Anterior cingulate cortex (tissue), 58 donors: ENCODE measurements at regions not wholly inside any gene's neighbourhood (a gene's known extent, or its start where the extent isn't known, plus 50 kb on each side); places are given as distances from the start of the nearest gene placed in this dataset.
A peak's percentile ranks its signal among the peaks of the same experiment; 100 is the strongest.

ENCODE experiments used
- DNase-seq, 58 donors: peaks; one replicate each; lab custom pipeline; 2025; lab: John Stamatoyannopoulos, UW

DNA sequence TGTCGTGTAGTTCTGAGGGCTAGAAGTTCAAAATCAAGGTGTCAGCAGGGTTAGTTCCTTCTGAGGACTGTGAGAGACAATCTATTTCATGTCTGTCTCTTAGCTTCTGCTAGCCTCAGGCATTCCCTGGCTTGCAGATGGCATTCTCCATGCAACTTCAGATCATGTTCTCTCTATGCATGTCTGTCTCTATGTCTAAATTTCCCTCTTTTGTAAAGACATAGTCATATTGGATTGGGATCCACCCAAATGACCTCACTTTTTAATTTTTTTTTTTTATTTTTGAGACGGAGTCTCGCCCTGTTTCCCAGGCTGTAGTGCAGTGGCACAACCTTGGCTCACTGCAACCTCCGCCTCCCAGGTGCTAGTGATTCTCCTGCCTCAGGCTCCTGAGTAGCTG, 104.6 kb downstream of the RAP2B start:
- DNase-seq: no peak

DNA sequence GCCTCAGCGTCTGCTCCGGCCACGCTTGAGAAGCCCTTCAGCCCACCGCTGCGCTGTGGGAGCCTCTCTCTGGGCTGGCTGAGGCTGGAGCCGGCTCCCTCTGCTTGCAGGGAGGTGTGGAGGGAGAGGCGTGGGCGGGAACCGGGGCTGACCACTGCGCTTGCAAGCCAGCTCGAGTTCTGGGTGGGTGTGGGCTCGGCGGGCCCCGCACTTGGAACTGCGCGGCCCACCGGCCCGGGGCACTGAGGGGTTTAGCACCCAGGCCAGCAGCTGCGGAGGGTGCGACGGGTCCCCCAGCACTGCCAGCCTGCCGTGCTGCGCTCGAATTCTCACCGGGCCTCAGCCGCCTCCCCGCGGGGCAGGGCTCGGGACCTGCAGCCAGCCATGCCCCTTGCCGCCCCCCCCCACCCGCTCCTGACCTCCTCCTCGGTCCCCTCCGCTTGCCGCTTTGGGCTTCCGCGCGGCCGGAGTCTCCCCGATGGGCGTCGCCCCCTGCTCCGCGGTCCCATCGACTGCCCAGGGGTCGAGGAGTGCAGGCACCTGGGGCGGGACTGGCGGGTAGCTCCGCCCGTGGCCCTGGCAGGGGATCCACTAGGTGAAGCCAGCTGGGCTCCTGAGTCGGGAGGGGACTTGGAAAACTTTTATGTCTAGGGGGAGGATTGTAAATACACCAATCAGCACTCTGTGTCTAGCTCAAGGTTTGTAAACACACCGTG, 106.7 kb downstream of the RAP2B start:
- no peak for DNase-seq

DNA sequence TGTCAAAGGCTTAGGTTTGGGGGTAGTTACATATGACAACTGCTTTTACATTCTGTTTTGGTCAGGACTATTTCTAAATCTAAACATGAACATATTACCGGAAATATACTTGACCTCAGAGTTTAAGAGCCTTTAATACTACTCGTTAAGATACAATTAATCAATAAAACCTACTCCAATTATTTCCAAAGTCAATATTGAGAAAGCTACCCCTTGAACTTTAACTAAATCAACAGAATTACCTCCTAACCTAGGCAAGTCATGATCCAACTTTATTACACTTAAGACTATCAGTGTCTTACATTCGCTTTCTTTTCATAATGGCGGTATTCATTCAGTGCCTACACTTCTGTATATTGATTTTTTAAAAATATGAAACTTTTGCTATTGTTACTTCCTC, 107.7 kb downstream of the RAP2B start:
- no peak for DNase-seq

DNA sequence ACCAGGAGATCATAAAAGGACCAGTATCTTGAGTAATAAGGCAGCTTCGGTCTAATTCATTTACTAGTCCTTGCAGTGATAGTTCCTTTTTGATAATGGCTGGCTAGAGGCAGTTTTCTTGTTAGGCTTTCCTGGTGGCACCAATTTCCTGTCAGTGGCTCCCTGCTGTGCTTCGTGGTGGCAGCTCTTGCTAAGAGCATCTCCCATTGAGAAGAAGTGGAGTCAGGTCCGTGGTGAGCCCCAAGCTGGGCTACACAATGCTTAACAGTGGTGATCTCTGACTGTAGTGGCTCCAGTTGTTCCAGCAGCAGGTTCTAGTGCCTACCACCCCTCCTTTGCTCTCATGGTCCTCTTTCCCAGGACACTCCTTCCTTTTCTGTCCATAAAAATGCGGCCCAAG, 111.2 kb downstream of the RAP2B start:
- DNase-seq: no peak

DNA sequence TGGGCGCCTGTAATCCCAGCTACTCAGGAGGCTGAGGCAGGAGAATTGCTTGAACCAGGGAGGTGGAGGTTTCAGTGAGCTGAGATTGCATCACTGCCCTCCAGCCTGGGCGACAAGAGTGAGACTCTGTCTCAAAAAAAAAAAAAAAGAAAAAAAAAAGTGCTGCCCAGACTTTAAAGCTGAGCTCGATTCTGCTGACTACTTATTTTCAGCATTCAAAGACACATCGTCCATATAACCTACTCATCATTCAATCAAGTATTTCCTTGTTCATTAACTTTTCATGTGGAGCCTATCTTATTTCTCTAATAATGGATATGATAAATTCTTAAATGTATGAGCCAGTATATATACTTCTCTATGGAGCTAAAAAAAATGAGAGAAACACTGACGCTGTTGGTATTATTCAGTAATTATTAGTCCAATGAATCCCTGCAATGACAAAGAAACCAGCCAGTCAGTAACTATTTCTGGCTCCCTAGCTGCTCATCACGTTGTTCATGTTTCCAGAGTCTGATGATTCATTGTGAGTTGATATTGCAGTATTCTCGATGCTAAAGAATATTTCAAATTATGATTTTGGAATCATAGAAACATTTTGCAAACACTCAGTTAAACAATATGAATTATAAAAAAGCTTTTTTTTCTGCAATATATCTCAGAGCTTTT, 111.9 kb downstream of the RAP2B start:
- peak in 1 of 58 donors; percentile 12 for DNase-seq

DNA sequence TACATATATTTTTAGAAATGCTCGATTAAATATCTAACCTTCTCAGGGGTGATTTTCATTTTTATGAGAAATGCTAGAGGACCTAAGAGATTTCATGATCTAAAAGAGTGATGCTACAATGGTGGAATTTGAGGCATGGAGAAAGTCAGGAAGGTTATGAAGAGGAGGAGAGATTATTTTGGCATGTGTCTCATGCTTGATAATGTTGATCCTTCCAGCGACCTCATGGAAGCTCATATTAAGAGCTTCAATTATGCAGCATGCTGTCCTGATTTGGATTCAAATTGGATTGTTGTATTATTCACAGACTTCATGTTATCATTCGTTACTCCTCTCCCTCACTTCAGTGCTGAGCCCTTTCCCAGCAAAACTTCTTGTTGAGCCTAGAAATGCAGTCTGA, 112.5 kb downstream of the RAP2B start:
- no peak for DNase-seq

DNA sequence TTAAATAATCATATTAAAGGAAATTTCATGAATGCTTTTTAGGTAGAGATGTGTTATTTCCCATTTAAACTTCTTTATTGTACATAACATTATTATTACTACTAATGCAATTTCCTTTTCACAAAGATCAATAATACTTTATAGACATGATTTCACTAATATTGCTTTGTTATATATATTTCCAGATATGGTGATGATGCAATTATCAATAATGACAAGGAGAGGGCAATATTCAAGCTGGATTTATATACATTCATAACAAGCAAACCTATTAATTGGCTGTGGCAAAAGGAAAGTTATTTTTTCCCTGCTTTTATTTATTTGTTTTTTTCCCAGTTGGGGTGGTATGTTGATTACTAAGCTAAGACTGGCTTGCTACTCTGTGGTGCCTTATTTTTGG, 113.5 kb downstream of the RAP2B start:
- DNase-seq: no peak

DNA sequence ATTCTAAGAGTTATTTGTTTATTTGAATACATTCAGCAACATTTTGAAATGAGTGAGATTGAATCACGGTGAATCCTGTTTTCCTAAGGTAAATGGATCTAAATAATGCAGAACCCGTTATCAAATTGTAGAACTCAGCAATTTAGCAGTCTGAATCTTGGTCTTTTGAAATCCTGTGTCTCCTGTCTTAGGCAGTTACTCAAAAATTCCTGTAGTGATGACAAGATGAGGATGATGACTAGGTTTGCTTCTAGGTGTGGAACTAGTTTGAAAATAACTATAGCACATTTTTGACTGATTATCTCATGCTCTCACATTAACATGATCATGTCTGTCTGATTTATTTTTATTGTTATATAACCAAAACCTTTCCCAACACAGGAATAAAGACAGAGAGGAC, 115.0 kb downstream of the RAP2B start:
- no peak for DNase-seq

DNA sequence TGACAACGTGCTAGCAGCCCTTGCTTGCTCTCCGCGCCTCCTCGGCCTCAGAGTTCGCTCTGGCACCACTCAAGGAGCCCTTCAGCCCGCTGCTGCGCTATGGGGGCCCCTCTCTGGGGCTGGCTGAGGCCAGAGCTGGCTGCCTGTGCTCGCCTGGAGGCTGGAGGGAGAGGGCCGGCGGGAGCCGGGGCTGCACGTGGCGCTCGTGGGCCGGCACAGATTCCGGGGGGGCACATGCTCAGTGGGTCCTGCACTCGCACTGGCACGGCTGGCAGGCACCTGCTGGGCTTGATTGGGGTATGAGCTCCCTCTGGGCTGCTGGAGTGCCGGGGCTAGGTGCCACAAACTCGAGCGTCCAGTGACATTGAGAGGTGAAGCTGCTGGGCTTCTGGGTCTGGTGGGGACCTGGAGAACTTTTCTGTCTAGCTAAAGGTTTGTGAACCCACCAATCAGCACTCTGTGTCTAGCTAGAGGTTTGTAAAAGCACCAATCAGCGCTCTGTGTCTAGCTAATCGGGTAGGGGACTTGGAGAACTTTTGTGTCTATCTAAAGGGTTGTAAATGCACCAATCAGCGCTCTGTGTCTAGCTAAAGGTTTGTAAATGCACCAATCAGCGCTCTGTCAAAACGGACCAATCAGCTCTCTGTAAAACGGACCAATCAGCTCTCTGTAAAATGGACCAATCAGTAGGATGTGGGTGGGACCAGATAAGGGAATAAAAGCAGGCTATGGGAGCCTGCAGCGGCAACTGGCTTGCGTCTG, 119.4 kb downstream of the RAP2B start:
- DNase-seq: peak in 1 of 58 donors; percentile 9

DNA sequence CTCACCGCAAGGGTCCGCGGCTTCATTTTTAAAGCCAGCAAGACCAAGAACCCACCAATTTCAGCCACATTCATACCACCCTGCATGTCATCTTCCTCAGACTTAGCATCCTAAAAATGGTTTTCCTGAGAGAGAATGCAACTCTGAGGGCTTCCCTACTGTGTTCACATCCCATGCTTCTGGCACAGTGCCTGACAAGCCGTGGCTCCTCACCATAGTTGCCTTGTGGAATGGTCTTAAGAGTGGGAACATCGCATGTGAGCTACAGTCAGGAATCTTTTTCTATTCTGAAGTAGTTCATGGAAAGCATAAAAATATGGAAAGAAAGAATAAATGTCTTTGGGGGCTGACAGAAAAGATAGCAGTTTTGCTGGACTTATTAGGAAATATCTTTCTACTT, 120.3 kb downstream of the RAP2B start:
- DNase-seq: no peak

DNA sequence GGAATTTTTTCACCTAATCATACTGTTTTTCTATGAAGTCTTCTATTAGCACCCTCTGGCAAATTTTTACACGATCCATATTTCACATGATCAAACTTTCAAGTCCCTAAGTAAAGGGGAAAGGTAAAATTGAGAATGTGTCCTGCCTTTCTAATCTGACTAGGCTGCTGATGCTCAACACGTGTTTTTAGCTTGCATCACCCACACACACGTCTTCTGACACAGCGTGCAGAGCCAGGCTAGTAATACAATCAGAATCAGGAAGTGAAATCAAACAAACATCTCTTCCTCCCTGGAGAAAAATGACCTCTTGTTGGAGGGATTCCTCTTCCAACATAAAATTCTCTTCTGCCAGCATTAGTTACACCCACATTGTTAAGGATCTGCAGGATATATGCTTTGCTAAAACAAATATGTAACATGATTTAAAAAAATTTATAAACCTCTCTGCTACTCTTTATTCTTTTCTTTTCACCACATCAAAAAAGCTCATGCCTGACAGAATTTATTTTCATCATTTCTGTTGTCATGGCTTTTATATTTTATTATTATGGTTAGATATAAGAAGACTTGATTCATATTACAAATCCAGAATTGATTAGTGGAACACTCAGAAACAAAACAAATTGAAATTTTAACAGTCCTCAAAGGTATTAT, 122.4 kb downstream of the RAP2B start:
- peak in 16 of 58 donors; percentile 3 to 36 (median 8) for DNase-seq

DNA sequence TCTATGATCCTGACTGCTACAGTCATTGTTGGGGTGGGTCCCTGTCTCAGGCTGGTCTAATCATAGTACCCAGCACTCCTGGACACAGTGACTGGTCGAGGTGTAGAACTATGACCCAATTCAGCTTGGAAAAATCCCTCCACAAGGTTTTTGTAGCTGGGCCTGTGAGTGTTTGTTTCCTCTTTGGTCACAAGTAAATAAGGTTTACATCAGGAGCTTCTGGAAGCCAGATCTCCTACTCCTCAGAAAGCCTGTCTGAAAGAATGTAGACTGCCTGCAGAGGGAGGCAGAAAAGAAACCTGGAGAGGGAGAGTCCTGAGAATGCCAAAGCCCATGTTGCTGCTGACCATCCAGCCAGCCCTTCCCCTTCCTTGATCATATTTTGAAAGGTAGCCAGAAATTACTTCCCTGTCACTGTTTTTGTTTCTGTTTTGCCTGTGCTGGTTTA, 123.2 kb downstream of the RAP2B start:
- no peak for DNase-seq

DNA sequence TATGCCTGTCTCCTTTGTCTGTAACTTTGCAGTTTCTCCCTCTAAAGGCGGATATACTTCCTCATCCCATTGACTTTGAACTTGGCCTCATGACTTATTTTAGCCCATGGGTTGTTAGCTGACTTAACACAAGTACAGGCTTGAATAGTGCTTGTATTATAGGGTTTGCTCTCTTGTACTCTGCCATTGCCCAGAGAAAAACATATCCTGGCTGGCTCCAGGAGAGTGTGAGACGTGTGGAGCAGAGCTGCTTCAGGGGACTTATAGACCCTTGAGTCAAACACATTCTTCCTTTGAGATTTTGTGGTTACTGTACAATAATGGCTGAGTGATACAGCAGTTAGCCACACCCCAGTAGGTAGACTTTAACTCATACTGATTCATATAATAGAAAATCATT, 124.0 kb downstream of the RAP2B start:
- DNase-seq: no peak

DNA sequence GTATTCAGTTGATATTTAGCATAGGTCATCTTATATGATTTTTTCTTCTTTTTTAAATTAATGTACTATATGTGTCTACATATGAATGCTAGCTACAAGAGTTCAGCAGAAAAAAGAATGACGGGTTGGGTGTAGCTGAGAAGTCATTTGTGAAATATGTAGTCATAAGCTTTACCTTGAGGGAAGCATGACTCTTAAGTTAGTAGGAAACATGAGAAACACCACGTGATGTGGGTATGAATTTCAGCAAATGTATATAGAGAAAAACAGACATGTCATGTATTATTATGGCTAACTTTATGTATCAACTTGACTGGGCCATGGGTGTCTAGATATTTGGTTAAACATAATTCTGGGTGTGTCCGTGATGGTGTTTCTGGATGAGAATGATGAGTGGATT, 125.0 kb downstream of the RAP2B start:
- no peak for DNase-seq

DNA sequence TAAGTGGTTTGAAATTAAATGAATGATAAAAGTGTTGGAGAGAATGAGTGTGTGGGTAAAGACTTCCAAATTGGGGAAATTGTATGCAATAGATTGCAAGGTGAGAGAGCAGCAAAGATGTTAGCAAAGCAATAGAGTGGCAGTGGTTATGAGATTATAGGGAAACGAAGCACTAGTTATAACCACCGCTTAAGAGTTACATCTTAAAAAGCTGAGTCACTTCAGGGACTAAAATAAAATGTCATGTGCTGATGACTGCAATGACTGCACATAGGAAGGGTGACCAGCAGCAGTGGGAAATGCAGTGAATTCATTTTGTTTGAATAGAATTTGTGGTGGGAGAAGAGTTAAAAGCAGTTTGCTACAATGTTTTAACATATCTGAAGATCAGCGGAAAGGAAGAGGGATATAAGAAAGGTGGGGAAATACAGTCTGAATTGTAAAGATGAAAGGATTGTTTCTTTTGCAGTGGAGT, 127.3 kb downstream of the RAP2B start:
- DNase-seq: peak in 1 of 58 donors; percentile 25

DNA sequence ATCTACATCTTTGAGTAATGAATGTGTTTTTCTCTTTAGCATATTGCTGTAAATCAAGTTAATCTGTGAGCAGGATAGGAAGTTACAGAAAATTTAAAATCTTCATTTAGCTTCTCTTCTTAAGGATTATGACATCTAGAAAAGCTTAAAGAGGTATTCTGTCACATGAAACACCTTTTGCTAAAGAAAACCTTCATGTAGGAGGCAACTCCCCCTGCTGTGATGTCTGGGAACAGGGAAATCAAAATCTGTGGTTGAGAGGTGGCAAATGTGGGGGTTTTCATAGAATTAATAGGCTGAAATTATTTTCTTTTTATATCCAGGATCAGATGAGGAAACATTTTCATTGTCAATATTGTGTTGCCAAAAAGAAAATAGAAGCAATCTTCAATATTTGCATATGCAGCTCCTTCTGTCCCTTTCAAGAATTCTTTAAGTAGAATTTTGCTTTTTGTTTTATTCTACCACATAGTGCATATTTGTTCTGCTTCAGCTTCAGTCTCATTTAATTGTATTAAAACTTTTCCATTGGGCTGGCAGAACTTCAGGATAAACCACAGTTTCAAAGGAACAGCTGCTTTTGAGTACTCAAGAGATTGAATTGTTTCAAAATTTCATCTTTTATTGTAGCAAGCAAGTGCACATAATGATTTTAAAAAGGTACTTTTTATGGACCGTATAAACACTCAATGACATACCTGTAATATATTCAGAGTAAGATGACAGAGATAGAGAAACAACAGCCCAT, 128.4 kb downstream of the RAP2B start:
- DNase-seq: no peak

DNA sequence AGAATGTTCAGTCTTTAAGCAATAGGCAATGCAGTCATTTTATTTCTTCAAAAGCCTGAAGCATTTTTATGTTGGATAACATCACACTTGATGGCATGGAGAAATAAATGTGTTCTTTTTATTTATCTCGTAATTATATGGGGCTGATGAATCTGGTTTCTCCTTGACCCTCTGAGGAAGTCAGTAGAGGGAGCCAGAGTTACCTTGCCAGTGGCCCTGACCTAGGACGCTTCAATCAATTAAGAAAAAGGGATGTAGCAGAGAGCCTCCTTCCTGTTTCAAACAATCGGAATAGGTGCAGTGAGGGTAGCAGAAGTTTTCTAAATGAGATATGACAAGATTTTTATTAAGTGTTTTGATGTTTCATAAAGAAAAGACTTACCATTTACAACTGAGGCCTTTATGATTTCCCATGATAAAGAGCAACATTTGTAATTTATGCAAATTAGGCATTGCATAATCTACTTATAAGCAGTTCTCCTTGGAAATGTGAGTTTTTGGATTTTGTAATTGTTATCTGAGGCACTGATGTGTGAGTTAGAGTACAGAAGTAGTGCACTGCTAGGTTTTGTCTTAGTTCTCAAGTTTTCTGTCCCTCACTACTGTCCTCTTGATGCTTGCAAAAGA, 129.1 kb downstream of the RAP2B start:
- no peak for DNase-seq

DNA sequence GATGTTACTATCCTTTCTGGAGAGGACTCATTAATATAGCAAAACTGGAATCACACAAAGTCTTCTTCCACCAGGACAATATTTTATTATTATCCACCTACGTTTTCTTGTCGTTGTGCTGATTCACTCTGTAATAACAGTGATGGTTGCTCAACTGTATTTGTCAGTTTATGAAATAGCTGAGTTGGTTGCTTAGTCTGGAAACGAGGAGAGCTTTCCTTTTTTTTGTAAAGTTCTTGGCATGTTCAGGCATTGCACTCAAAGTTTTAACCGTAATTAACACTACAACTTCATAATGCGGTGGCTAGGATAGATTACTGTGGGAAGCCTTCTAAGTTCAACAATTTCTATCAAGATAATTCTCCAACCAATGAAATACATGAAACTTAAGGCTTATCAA, 131.2 kb downstream of the RAP2B start:
- no peak for DNase-seq

DNA sequence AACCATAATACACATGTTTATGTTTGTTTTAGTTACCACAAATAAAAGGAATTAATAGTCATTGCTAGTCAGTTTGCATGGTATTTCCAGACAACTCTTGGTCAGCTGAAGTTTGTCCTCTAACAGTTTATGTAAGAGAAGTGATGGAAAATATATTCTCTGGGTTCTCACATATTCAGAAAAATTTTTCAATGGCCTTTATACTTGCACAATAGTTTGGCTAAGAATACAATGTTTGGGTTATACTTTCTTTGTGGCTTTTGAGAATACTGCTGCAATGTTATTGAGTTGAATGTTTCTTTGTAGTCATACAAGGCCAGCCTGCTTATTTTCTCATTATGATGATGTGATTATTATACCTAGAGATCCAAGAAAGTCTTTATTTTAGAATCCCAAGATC, 133.9 kb downstream of the RAP2B start:
- DNase-seq: no peak

DNA sequence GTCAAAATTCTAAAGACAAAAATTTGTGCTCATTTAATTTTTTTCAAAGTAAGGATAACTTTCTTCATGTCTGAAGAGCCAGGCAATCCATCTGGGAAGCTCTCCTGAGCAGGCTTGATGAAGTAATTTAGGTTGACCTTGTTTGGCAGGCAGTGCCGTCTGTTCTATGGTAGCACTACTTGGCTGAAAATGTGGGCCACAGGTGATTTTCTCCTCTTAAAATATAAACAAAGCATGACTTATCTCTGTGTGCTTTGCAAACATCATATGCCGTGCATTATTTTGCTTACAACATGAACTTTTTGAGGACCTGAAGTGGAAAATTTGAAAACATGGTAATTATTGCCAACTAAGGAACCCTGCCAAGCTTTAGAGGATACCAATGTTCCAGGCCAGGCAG, 143.2 kb downstream of the RAP2B start:
- no peak for DNase-seq
